ENCODE measurements at regions not wholly inside any gene's neighbourhood (a gene's known extent, or its start where the extent isn't known, plus 50 kb on each side); places are given as distances from the start of the nearest gene placed in this dataset.

DNA sequence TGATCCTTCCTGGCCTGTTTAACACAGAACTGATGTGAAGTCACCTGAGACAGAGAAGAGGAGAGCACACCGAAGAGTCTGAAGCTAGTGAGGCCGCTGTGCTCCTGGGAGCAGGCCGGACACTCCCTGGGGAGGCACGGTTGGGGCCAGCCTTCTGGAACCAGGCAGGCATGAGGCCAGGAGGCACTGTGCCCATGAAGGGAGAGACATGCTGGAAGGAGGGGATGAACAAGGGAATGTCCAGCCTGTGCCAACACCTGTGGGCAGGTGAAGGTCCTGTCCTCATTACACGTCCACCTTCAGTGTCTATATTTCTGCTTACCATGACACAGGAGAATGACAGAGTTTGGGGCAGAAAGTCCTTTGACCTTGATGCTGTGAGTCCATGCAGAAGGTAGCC, 183.8 kb upstream of the S1PR3 start:
- Histone ChIP-seq H4K20me1 (ENCODE audit: insufficient read depth) (no peaks in the 10 kb centered on the region), H3K79me2 (ENCODE audit: insufficient read depth) (no peaks in the 10 kb centered on the region), H3F3A (replicated peaks; ENCODE audit: insufficient read depth) (peaks cover 7% of the 10 kb centered on the region), H3K9me2 (no peaks in the 10 kb centered on the region), H3K27ac (ENCODE audit: low read depth in 2 of 2, low read length in 1 of 2) (no peak overlapping the region; a peak in 1 of 4 replicates), H3K4me2 (no peak overlapping the region), H3K27me3 (ENCODE audit: insufficient read depth) (no peaks in the 10 kb centered on the region), H3K36me3 (replicated peaks in 1 of 2; ENCODE audit: control insufficient read depth in 1 of 2, insufficient read depth in 2 of 2, low read length in 1 of 2) (no peaks in the 10 kb centered on the region), H2AFZ (ENCODE audit: low read depth) (no peak overlapping the region), H3K4me3 (ENCODE audit: low read depth in 2 of 2, low read length in 1 of 2) (no peak overlapping the region), H3K9me3 (no peaks in the 10 kb centered on the region), H3K4me1 (ENCODE audit: control insufficient read depth in 1 of 2, insufficient read depth in 2 of 2, low read depth in 1 of 2, low read length in 1 of 2) (peaks cover 8 to 28% of the 10 kb centered on the region in 2 experiments; a peak in 3 of 4 replicates), H3K9ac (no peak overlapping the region)
- no peak for DNase-seq
- ChIA-PET POLR2A (interaction anchor here (0.7 kb wide), 1 partner anchor 53 kb away, joined by 3 read pairs; no protein-coding TSS in a partner anchor), CTCF (interaction anchor here (1.0 to 1.4 kb wide), 2 partner anchors 54 to 68 kb away, joined by 3 read pairs; no protein-coding TSS in a partner anchor)
- WGBS (ENCODE audit: low lambda C conversion rate) = 100% methylated on average over 5 of the region's 5 CpGs
- TF ChIP-seq MXI1 (IDR thresholded peaks at IDR 0.05; ENCODE audit: low read depth, low read length) (no peak), TCF12 (IDR thresholded peaks at IDR 0.05) (no peak), NFIC (IDR thresholded peaks at IDR 0.05; ENCODE audit: borderline replicate concordance) (no peak), RFX5 (IDR thresholded peaks at IDR 0.05; ENCODE audit: low read length) (no peak), YY1 (IDR thresholded peaks at IDR 0.05; ENCODE audit: low read depth) (no peak), EP300 (IDR thresholded peaks at IDR 0.05; ENCODE audit: borderline replicate concordance in 1 of 2, low read depth in 1 of 2, low read length in 1 of 2) (no peak), FOXJ3 (CRISPR knock-in tag; IDR thresholded peaks at IDR 0.05) (no peak), GABPA (IDR thresholded peaks at IDR 0.05; ENCODE audit: low read depth) (no peak), TEAD4 (IDR thresholded peaks at IDR 0.05; ENCODE audit: borderline replicate concordance, insufficient read depth) (no peak), FOXM1 (IDR thresholded peaks at IDR 0.05; ENCODE audit: low read depth) (no peak), TAF1 (IDR thresholded peaks at IDR 0.05; ENCODE audit: borderline replicate concordance, low read depth, low read length) (no peak), ELF1 (IDR thresholded peaks at IDR 0.05) (no peak)
- TF ChIP-seq, protein P1, sequence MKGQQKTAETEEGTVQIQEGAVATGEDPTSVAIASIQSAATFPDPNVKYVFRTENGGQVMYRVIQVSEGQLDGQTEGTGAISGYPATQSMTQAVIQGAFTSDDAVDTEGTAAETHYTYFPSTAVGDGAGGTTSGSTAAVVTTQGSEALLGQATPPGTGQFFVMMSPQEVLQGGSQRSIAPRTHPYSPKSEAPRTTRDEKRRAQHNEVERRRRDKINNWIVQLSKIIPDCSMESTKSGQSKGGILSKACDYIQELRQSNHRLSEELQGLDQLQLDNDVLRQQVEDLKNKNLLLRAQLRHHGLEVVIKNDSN (IDR thresholded peaks at IDR 0.05; ENCODE audit: borderline replicate concordance, low read depth) = no peak
- TF ChIP-seq, protein P2, sequence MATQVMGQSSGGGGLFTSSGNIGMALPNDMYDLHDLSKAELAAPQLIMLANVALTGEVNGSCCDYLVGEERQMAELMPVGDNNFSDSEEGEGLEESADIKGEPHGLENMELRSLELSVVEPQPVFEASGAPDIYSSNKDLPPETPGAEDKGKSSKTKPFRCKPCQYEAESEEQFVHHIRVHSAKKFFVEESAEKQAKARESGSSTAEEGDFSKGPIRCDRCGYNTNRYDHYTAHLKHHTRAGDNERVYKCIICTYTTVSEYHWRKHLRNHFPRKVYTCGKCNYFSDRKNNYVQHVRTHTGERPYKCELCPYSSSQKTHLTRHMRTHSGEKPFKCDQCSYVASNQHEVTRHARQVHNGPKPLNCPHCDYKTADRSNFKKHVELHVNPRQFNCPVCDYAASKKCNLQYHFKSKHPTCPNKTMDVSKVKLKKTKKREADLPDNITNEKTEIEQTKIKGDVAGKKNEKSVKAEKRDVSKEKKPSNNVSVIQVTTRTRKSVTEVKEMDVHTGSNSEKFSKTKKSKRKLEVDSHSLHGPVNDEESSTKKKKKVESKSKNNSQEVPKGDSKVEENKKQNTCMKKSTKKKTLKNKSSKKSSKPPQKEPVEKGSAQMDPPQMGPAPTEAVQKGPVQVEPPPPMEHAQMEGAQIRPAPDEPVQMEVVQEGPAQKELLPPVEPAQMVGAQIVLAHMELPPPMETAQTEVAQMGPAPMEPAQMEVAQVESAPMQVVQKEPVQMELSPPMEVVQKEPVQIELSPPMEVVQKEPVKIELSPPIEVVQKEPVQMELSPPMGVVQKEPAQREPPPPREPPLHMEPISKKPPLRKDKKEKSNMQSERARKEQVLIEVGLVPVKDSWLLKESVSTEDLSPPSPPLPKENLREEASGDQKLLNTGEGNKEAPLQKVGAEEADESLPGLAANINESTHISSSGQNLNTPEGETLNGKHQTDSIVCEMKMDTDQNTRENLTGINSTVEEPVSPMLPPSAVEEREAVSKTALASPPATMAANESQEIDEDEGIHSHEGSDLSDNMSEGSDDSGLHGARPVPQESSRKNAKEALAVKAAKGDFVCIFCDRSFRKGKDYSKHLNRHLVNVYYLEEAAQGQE (IDR thresholded peaks at IDR 0.05; ENCODE audit: low read depth, low read length) = no peak
- TF ChIP-seq, protein P3, sequence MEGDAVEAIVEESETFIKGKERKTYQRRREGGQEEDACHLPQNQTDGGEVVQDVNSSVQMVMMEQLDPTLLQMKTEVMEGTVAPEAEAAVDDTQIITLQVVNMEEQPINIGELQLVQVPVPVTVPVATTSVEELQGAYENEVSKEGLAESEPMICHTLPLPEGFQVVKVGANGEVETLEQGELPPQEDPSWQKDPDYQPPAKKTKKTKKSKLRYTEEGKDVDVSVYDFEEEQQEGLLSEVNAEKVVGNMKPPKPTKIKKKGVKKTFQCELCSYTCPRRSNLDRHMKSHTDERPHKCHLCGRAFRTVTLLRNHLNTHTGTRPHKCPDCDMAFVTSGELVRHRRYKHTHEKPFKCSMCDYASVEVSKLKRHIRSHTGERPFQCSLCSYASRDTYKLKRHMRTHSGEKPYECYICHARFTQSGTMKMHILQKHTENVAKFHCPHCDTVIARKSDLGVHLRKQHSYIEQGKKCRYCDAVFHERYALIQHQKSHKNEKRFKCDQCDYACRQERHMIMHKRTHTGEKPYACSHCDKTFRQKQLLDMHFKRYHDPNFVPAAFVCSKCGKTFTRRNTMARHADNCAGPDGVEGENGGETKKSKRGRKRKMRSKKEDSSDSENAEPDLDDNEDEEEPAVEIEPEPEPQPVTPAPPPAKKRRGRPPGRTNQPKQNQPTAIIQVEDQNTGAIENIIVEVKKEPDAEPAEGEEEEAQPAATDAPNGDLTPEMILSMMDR (IDR thresholded peaks at IDR 0.05) = no peak
- TF ChIP-seq, protein P4, sequence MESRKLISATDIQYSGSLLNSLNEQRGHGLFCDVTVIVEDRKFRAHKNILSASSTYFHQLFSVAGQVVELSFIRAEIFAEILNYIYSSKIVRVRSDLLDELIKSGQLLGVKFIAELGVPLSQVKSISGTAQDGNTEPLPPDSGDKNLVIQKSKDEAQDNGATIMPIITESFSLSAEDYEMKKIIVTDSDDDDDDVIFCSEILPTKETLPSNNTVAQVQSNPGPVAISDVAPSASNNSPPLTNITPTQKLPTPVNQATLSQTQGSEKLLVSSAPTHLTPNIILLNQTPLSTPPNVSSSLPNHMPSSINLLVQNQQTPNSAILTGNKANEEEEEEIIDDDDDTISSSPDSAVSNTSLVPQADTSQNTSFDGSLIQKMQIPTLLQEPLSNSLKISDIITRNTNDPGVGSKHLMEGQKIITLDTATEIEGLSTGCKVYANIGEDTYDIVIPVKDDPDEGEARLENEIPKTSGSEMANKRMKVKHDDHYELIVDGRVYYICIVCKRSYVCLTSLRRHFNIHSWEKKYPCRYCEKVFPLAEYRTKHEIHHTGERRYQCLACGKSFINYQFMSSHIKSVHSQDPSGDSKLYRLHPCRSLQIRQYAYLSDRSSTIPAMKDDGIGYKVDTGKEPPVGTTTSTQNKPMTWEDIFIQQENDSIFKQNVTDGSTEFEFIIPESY (IDR thresholded peaks at IDR 0.05; ENCODE audit: borderline replicate concordance, low read depth) = no peak
- TF ChIP-seq, protein P5, sequence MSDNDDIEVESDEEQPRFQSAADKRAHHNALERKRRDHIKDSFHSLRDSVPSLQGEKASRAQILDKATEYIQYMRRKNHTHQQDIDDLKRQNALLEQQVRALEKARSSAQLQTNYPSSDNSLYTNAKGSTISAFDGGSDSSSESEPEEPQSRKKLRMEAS (IDR thresholded peaks at IDR 0.05; ENCODE audit: low read depth) = no peak
- TF ChIP-seq, protein P6, sequence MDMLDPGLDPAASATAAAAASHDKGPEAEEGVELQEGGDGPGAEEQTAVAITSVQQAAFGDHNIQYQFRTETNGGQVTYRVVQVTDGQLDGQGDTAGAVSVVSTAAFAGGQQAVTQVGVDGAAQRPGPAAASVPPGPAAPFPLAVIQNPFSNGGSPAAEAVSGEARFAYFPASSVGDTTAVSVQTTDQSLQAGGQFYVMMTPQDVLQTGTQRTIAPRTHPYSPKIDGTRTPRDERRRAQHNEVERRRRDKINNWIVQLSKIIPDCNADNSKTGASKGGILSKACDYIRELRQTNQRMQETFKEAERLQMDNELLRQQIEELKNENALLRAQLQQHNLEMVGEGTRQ (IDR thresholded peaks at IDR 0.05; ENCODE audit: borderline replicate concordance, low read depth, low read length) = no peak
